MV-4-11 (cell line): ENCODE measurements at regions not wholly inside any gene's neighbourhood (a gene's known extent, or its start where the extent isn't known, plus 50 kb on each side); places are given as distances from the start of the nearest gene placed in this dataset.

Experiments used
- DNase-seq: peaks from one replicate; lab custom pipeline; 2025; lab: John Stamatoyannopoulos, UW

GRCh38 chr11:27604416-27604815 is 95.8 kb downstream of the BDNF start:
- DNase-seq = no peak

GRCh38 chr11:27603376-27603990 is 96.8 kb downstream of the BDNF start:
- DNase-seq = no peak

GRCh38 chr11:27600656-27601055 is 94.1 kb upstream of the LIN7C start:
- DNase-seq = no peak

DNA sequence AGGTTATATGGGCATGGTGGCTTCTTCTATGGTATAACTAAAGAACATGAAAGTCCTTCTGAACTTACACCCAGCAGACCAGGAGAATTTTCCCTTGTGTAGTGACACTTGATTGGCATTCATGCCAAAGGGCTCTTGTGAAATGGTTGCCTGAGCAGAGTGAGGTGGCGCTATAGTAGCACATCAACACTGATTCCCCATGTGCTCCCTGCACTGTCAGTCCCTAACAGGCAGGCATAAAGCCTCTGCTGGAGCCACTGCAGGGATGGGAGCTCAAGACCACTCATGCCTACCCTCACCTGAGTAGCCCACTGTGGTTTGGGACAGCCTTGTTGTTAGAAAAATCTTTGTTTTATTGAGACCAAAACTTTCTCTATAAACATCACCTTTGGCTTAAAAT is 92.6 kb upstream of the LIN7C start:
- DNase-seq = no peak

GRCh38 chr11:27596802-27597201 is 90.2 kb upstream of the LIN7C start:
- no peak for DNase-seq

DNA sequence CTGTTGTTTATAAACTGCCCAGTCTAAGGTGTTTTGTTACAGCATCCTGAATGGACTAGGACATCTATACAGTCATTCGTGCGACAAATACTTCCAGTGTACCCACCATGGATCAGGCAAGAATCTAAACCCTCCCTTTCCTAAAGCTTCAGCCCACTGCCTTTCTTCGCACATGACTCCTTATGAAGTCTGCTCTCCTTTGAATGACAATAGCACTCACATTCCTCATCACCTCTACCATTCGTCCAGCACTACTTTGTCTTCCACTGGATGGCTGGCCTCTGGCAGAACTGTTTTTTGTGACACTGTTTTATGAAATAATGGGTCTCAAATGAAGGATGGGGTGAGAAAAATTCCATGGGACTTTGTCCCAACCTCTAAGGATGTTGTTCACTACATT is 89.8 kb upstream of the LIN7C start:
- no peak for DNase-seq

DNA sequence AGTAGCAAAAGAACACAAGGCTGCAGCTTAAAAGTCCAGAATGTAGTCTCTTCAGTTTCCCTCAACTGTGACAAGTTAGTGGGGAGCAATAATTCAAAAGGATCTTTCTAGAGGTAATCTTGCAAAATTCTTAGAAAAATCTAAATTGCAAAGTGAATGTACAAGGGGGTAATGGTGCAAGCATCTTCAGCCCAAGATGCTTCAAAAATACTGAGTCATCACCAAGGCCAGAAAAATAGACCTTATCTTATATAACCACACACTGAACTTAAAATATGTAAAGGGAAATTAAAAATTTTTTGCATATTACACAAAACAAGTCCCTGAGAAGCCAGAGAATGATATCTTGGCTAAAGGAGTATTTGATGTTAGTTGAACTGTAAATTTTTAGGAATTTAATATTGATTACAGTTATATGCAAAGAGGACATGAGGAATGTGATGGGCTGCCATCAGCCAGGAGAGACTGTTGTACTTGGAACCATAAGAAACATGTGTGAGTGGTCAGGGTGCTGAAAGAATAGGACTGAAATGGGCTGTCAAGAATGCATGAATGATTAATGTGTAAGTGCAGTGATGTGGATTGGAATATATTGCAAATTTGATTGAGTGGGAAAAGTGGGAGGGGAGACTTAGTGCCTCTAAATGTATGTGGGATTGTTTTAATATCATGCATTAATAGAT is 85.7 kb upstream of the LIN7C start:
- no peak for DNase-seq

DNA sequence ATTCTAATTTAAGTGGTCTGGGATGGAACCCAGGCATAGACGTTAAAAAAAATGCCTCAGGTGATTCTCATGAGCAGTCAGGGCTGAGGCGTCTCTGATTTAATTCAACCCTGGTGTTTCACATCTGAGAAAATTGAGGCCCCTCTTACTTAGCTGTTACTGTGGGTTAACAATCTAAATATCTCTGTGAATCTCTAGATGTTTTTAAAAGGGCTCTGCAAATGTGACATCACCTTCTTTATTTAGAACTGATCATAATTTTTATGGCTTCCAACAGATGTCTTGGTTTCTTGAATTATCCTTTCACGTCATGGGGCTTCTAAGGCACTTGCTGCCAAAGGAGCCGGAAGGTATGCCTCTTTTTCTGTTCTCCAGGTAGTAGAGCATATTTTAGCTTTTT is 76.1 kb upstream of the LIN7C start:
- no peak for DNase-seq

GRCh38 chr11:27574342-27574741 is 67.8 kb upstream of the LIN7C start:
- peak; percentile 43 for DNase-seq

- no peak for DNase-seq
Measured at GRCh38 chr11:27573024-27573423, 66.5 kb upstream of the LIN7C start.

DNA sequence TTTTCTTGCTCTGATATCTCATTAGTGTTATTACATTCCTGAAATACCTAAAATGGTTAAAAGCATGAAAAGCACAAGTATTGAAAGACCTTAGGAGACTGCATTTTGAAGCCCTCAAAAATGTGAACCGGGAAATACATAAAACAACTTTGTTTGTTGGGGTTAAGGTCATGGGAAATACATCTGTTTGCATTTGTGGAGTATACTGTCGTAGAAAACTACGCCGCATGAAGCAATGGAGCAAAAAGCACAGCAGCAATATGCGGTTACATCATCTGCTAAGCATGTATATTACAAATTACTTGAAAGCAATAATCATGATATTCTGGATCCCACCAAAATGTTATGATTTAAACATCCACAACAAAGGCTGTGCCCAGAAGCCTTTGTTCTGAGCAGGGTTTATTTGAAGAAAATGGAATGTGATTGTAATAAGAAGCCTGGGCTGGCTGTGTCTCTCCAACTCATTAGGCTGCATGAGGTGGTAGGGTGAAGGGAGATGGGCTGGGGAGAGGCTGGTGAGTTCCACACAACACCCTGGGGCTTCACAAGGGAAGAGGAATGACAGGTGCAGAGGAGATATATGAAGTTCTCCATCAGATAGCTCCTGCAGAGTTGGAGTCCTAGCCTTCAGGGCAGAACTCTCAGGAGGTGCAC is 64.7 kb upstream of the LIN7C start:
- DNase-seq = no peak

DNA sequence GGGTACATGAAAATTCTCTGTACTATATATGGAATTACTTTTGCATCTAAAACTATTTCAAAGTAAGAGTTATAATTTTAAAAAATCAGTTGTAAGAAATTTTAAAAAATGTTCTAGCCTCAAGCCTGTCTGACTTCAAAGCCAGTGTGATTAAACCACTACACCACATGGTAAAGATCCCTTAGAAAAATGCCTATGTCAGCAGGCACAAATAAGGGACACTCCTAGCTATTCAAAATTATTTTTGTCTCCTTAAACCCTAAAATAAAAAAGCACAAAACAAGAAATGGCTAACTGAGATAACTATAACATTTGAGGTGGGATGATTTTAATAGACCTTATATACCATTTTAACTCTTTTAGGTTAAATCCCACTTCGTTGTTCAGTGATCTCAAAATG is 64.0 kb upstream of the LIN7C start:
- no peak for DNase-seq

DNA sequence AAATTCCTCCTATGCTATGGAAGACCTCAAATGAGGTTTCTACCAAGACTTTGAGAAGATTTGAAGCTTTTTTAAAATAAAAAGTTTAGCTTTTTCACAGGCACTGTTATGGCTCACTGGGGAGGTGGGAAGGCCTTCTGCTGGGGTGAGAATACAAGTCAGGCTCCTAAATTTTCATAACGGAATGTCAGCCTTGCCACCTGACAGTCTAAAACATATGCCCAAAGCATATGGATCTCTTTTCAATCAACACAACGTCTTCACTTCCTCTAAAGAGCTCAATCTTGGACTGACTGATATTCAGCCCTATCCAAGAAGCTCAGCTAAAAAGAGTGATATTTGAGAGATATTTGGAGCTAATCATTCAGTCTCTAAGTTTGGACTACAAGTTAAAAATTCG is 57.1 kb upstream of the LIN7C start:
- no peak for DNase-seq

- no peak for DNase-seq
Measured at GRCh38 chr11:27563201-27563600, 56.6 kb upstream of the LIN7C start.

GRCh38 chr11:27558401-27558800 is 51.8 kb upstream of the LIN7C start:
- no peak for DNase-seq

DNA sequence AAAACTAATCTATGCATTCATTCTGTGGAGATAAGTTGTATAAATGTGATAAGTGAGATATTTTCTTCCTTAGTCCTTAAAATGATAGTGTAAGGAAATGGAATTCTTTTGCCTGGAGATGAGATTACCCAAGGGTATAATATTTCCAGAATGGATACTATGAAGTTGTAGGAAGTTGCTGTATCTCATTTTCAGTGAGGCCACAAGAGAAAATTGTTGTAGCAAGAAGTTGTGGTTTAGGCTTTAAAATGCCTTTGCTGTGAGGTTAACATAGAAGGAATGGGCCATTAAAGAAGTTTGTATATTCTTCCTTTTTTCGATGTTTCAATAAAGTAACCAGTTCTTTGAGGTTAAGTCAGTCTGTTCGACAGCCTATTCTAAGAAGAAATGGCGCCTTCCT is 50.7 kb upstream of the LIN7C start:
- DNase-seq = peak; percentile 86
